Hepatocyte (in vitro differentiated cells): ENCODE measurements at regions not wholly inside any gene's neighbourhood (a gene's known extent, or its start where the extent isn't known, plus 50 kb on each side); places are given as distances from the start of the nearest gene placed in this dataset.

Experiments
- DNase-seq: peaks from one replicate; pipeline ENCODE4 v3.0.0-alpha.2; 2016; ENCODE audit warnings: low spot score
- H2AFZ ChIP-seq: fragments of 200-600 bp; sonication (generic); 2 replicates; pipeline ENCODE4 v1.6.0; 2016; ENCODE audit warnings: antibody characterized with exemption, mild to moderate bottlenecking
- H3K27ac ChIP-seq: fragments of 200-600 bp; sonication (generic); 2 replicates; pipeline ENCODE4 v1.5.1; 2016; ENCODE audit warnings: mild to moderate bottlenecking
- H3K27me3 ChIP-seq: fragments of 200-600 bp; sonication (generic); 2 replicates; pipeline ENCODE4 v1.6.1; 2016
- H3K36me3 ChIP-seq: fragments of 200-600 bp; sonication (generic); replicated peaks from 2 replicates; pipeline ENCODE4 v1.5.1; 2016; ENCODE audit warnings: low read depth; ENCODE audit not compliant: insufficient read depth
- H3K4me1 ChIP-seq: fragments of 200-600 bp; sonication (generic); 2 replicates; pipeline ENCODE4 v1.5.1; 2016; ENCODE audit warnings: mild to moderate bottlenecking, moderate library complexity; ENCODE audit not compliant: insufficient read depth
- H3K4me2 ChIP-seq: fragments of 200-600 bp; sonication (generic); 2 replicates; pipeline ENCODE4 v1.6.0; 2016
- H3K4me3 ChIP-seq: fragments of 200-600 bp; sonication (generic); 2 replicates; pipeline ENCODE4 v1.5.1; 2016; ENCODE audit warnings: mild to moderate bottlenecking
- H3K79me2 ChIP-seq: fragments of 200-600 bp; sonication (generic); 2 replicates; pipeline ENCODE4 v1.6.0; 2017; ENCODE audit warnings: mild to moderate bottlenecking
- H3K9me2 ChIP-seq: fragments of 200-600 bp; sonication (generic); replicated peaks from 2 replicates; pipeline ENCODE4 v1.6.0; 2017; ENCODE audit warnings: mild to moderate bottlenecking; ENCODE audit not compliant: insufficient read depth
- H3K9me3 ChIP-seq: fragments of 200-600 bp; sonication (generic); 2 replicates; pipeline ENCODE4 v1.5.1; 2016; ENCODE audit warnings: low read depth, mild to moderate bottlenecking
- H4K20me1 ChIP-seq: fragments of 200-600 bp; sonication (generic); 2 replicates; pipeline ENCODE4 v1.6.0; 2016; ENCODE audit warnings: mild to moderate bottlenecking; ENCODE audit not compliant: insufficient read depth, poor library complexity, severe bottlenecking
- CTCF ChIP-seq: fragments of 200-600 bp; sonication (generic); IDR thresholded peaks from 2 replicates; pipeline ENCODE4 v1.5.1; 2016; ENCODE audit warnings: antibody characterized with exemption, mild to moderate bottlenecking; ENCODE audit not compliant: poor library complexity
- EZH2 ChIP-seq: fragments of 200-600 bp; sonication (generic); IDR thresholded peaks from 2 replicates; pipeline ENCODE4 v1.6.1; 2016; ENCODE audit warnings: antibody characterized with exemption, mild to moderate bottlenecking, borderline replicate concordance
- EZH2phosphoT487 ChIP-seq: fragments of 200-600 bp; sonication (generic); IDR thresholded peaks from one replicate; pipeline ENCODE4 v1.6.1; 2018; ENCODE audit warnings: antibody characterized with exemption, mild to moderate bottlenecking, low read depth, moderate library complexity; ENCODE audit not compliant: unreplicated experiment, severe bottlenecking
- WGBS: methylation state at CpG from one replicate; pipeline ENCODE4 v1.1.6; 2016; ENCODE audit warnings: low lambda C conversion rate; ENCODE audit errors: missing lambda C conversion rate; 5-methylcytosine and 5-hydroxymethylcytosine counted together

GRCh38 chr1:232249339-232249738 is 380.6 kb downstream of the SIPA1L2 start:
- no peak overlapping the region for H3K4me3 ChIP-seq
- 96% methylated on average over 2 of the region's 2 CpGs for WGBS
- H3K9me3 ChIP-seq, result no peaks in the 10 kb centered on the region
- no peaks in the 10 kb centered on the region for H3K27me3 ChIP-seq
- H3K4me1 ChIP-seq, result no peaks in the 10 kb centered on the region
- H3K36me3 ChIP-seq, result no peaks in the 10 kb centered on the region
- H3K27ac ChIP-seq, result no peak overlapping the region
- H3K79me2 ChIP-seq, result no peaks in the 10 kb centered on the region
- H4K20me1 ChIP-seq, result no peaks in the 10 kb centered on the region
- no peaks in the 10 kb centered on the region for H3K9me2 ChIP-seq
- TF ChIP-seq CTCF (no peak), EZH2 (no peak), EZH2phosphoT487 (no peak)
- no peak overlapping the region for H2AFZ ChIP-seq
- no peak overlapping the region for H3K4me2 ChIP-seq
- no peak for DNase-seq

- Histone ChIP-seq H3K79me2 (no peaks in the 10 kb centered on the region), H3K9me2 (no peaks in the 10 kb centered on the region), H3K27ac (no peak overlapping the region), H3K27me3 (no peaks in the 10 kb centered on the region), H3K36me3 (no peaks in the 10 kb centered on the region), H3K4me3 (no peak overlapping the region), H2AFZ (no peak overlapping the region), H3K4me2 (no peak overlapping the region), H4K20me1 (no peaks in the 10 kb centered on the region), H3K9me3 (no peaks in the 10 kb centered on the region), H3K4me1 (no peaks in the 10 kb centered on the region)
- 71% methylated on average over 5 of the region's 5 CpGs for WGBS
- DNase-seq, result no peak
- no peak for TF ChIP-seq EZH2phosphoT487
These were observed 381.6 kb downstream of the SIPA1L2 start for GRCh38 chr1:232248276-232248820.

GRCh38 chr1:232247669-232248068 is 382.3 kb downstream of the SIPA1L2 start:
- Histone ChIP-seq H3K4me3 (no peak overlapping the region), H3K27me3 (no peaks in the 10 kb centered on the region), H3K27ac (no peak overlapping the region), H3K79me2 (no peaks in the 10 kb centered on the region), H4K20me1 (no peaks in the 10 kb centered on the region), H3K4me1 (no peaks in the 10 kb centered on the region), H3K4me2 (no peak overlapping the region), H3K9me2 (no peaks in the 10 kb centered on the region), H3K9me3 (no peaks in the 10 kb centered on the region), H3K36me3 (no peaks in the 10 kb centered on the region), H2AFZ (no peak overlapping the region)
- DNase-seq, result no peak
- TF ChIP-seq EZH2phosphoT487, result no peak
- no peak for TF ChIP-seq CTCF
- TF ChIP-seq EZH2, result no peak
- WGBS, result 73% methylated on average over 3 of the region's 3 CpGs

- Histone ChIP-seq H2AFZ (no peak overlapping the region), H3K4me1 (no peaks in the 10 kb centered on the region), H3K9me3 (no peaks in the 10 kb centered on the region), H3K9me2 (no peaks in the 10 kb centered on the region), H3K4me3 (no peak overlapping the region), H3K27me3 (no peaks in the 10 kb centered on the region), H4K20me1 (no peaks in the 10 kb centered on the region), H3K4me2 (no peak overlapping the region), H3K79me2 (no peaks in the 10 kb centered on the region), H3K36me3 (no peaks in the 10 kb centered on the region), H3K27ac (no peak overlapping the region)
- TF ChIP-seq EZH2, result no peak
- TF ChIP-seq EZH2phosphoT487, result no peak
- TF ChIP-seq CTCF, result no peak
- WGBS, result 77% methylated on average over 1 of the region's 1 CpG
- no peak for DNase-seq
These were observed 385.5 kb downstream of the SIPA1L2 start for GRCh38 chr1:232244426-232244825.
